NCI-H2196 treated with DMSO at 0.1 percent for 48 hours (cell line): ENCODE measurements at regions not wholly inside any gene's neighbourhood (a gene's known extent, or its start where the extent isn't known, plus 50 kb on each side); places are given as distances from the start of the nearest gene placed in this dataset.
"Not testable (repeated sequence)": the region's sequence is repeated elsewhere in the genome, so short reads cannot be mapped to it uniquely, and the experiment has no call there.

Experiments used
- DNase-seq: peaks from one replicate; lab custom pipeline; 2025; ENCODE audit not compliant: unreplicated experiment; lab: John Stamatoyannopoulos, UW

- DNase-seq: no peak
Measured at GRCh38 chr17:53496356-53496755, 326.4 kb upstream of the KIF2B start.

DNA sequence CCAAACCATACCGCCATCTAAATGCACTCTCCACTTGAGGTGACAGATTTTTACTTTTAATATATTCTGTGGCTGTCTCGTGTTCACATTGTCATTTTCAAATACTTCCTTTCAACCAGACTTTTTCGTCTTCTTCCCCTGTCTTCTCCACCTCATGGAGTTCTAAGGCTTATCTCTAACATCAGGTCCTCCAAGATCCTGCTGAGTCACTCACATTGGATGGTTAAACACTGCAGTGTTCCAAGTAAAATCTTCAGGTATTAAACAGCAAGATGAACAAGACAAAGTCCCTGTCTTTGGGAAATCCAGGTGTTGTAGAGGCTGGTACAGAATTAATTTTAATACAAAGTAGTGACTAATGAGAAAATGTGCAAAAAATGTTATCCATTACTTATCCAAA is 330.2 kb upstream of the KIF2B start:
- no peak for DNase-seq

DNA sequence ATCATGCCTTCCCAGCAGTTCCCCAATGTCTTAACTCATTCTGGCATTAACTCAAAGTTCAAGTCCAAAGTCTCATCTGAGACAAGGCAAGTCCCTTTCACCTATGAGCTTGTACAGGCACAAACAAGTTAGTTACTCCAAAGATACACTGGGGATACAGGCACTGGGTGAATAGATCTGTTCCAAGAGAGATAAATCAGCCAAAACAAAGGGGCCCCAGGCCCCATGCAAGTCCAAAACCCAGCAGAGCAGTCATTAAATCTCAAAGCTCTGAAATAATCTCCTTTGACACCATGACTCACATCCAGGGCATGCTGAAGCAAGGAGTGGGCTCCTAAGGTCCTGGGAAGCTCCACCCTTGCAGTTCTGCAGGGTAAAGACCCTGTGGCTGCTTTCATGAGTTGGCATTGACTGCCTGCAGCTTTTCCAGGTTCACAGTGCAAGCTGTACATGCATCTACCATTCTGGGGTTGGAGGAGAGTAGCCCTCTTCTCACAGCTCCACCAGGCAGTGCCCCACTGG is 332.2 kb upstream of the KIF2B start:
- DNase-seq: no peak

GRCh38 chr17:53483704-53484103 is 339.0 kb upstream of the KIF2B start:
- DNase-seq: no peak

DNA sequence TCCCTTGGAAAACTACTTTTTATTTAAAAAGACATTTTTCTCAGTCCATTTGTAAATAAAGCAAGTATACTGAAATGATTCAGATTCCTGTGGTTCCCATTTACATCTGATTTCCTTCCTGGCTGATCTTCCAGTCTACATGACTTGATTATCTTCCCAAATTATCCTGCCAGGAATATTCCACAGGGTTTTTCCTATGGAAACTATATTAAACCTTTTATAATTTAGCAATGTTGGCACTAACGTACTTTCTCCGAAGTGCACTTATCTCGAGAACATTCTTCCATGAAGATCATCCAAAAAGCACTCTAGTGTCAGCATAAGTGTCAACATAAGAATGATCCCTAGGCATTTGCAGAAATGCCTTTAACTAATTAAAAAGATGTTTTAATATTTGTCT is 347.7 kb upstream of the KIF2B start:
- no peak for DNase-seq

- DNase-seq: no peak
Measured at GRCh38 chr17:53472586-53472985, 350.1 kb upstream of the KIF2B start.

- DNase-seq: no peak
Measured at GRCh38 chr17:53471514-53471913, 351.2 kb upstream of the KIF2B start.

- DNase-seq: no peak
Measured at GRCh38 chr17:53470626-53471025, 352.1 kb upstream of the KIF2B start.

- no peak for DNase-seq
Measured at GRCh38 chr17:53466733-53467132, 356.0 kb upstream of the KIF2B start.

- DNase-seq: not testable (repeated sequence)
Measured at GRCh38 chr17:53464396-53464795, 358.3 kb upstream of the KIF2B start.

DNA sequence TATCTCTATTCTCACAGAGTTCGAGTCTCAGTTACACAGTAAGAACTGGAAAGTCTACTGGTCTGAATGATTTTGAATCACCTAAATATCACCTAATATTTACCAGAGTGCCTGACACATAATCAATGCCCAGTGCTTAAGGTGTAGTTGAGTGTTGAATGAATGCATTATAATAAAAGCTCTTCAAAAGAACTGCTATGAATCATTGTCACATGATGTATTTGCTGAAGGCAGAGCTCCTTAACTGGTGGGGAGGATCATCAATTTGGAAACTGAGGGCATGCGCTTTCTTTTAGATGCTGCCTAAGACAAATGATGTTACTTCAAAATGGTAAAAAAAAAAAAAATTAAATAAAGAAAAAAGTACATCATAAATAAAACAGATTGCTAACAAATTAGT is 359.4 kb upstream of the KIF2B start:
- DNase-seq: no peak

DNA sequence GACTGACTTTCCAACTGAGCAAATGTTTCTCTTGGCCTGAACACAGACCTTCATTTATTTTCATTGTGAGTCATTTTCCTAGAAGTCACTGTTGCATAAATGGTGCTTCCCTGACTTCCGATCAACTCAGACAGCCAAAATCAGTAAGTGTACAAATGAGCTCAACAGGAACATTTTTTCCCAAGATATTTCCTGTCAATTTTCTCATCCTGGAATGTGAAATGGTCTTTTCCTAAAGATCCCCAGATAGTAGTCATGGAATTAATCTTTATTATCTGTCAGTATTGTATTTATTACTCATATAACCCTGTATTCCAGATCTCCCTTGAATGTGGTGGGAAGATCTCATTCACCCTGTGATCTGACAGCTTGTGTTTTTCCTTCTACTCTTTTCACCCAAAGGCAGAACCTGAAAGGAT is 360.3 kb upstream of the KIF2B start:
- no peak for DNase-seq

- DNase-seq: not testable (repeated sequence)
Measured at GRCh38 chr17:53455943-53456342, 366.8 kb upstream of the KIF2B start.

DNA sequence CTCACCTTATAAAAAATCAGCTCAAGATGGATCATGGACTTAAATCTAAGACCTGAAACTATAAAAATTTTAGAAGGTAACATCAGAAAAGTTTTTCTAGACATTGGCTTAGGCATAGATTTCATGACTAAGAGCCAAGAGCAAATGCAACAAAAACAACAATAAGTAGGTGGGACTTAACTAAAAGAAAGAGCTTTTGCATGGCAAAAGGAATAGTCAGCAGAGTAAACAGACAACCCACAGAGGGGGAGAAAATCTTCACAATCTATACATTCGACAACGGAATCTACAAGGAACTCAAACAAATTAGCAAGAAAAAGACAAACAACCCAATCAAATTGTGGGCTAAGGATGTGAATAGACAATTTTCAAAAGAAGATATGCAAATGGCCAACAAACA is 368.4 kb upstream of the KIF2B start:
- no peak for DNase-seq

- DNase-seq: no peak
Measured at GRCh38 chr17:53449324-53449723, 373.4 kb upstream of the KIF2B start.

DNA sequence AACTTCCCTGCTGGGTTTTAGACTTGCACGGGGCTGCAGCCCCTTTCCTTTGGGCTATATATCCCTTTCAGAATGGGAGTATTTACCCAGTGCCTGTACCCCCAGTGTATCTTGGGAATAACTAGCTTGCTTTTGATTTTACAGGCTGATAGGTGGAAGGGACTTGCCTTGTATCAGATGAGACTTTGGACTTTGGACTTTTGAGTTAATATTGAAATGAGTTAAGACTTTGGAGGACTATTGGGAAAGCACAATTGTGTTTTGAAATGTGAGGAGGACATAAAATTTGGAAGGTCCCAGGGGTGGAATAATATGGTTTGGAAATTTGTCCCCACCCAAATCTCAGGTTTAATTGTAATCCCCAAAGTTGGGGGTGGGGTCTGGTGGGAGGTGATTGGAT is 393.8 kb upstream of the KIF2B start:
- DNase-seq: no peak

DNA sequence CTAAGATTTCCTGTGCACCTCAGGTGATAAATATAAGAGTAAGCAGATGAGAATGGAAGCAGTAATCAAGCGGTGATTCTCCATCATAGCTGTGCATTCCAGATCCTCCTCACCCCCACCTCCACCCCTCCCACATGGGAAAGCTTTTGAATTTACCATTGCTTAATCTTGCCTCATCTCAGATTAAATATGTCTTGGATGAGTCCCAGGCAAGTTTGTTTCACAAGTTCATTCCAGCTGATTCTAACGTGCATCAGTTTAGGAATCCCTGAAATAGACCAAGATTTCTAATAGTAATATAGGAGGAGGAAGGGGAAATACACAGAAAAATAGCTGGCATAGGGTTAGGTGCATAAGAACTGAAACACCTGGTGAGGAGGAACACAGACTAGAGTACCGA is 396.2 kb upstream of the KIF2B start:
- no peak for DNase-seq

DNA sequence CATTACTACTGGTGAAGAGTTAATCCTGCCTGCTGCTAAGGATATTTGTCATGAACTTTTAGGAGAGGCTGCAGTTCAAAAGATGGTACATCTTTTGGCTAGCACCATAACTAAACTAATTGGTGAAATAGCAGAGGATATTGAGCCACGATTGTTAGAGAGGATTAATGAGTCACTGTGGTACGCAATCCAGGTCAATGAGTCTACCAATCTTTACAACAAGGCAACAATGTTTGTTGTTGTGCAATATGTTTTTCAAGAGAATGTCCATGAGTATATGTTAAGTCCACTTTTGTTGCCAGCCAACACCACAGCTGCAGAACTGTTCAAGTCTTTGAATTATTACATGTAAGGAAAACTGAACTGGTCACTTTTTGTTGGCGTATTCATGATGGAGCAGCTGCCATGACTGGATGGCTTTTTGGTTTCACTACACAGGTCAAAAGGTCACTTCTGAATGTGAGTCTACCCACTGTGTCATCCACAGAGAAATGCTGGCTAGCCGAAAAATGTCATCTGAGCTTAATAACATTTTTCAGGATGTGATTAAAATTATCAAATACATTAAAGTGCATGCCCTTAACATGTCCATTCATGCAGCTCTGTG is 402.6 kb upstream of the KIF2B start:
- DNase-seq: no peak

DNA sequence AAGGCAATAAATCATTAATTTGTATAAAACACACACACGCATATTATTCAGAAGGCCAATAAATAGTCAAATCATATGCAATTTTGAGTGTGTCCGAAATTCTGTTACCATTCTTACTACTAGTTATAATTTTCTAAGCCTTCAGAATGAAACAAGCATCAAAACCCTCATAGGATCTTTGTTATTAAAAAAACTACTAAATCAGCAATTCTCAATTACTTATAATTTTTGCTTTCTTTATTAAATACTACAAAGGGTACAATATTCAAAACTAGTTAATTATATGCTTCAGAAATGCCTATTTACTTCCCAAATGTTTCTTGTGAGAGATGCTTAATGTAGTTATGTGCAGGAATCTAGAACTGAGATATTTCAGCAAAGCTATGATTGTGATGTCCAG is 413.1 kb upstream of the KIF2B start:
- DNase-seq: no peak

GRCh38 chr17:53406907-53407306 is 415.8 kb upstream of the KIF2B start:
- no peak for DNase-seq

GRCh38 chr17:53391197-53391596 is 431.5 kb upstream of the KIF2B start:
- DNase-seq: no peak

DNA sequence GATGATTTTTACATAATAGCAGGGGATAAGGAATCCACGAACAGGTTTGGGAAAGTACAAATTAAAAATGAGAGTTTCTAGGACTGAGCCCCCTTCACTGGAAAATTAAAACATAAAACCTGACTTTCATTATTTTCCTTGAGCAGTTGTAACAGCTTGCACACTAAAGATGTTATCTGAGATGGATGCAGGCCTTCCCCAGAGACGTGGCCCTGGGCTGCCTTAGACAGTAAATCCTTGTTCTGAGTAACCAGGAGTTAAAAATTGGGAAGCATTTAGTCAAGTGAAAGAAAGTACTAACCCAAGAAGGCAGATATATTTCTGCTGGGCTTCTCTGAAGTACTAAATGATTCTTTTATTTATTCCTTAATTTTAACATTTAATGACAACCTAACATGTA is 432.2 kb upstream of the KIF2B start:
- DNase-seq: no peak

GRCh38 chr17:53387745-53388144 is 435.0 kb upstream of the KIF2B start:
- no peak for DNase-seq
